ENCODE measurements at regions not wholly inside any gene's neighbourhood (a gene's known extent, or its start where the extent isn't known, plus 50 kb on each side); places are given as distances from the start of the nearest gene placed in this dataset.

DNA sequence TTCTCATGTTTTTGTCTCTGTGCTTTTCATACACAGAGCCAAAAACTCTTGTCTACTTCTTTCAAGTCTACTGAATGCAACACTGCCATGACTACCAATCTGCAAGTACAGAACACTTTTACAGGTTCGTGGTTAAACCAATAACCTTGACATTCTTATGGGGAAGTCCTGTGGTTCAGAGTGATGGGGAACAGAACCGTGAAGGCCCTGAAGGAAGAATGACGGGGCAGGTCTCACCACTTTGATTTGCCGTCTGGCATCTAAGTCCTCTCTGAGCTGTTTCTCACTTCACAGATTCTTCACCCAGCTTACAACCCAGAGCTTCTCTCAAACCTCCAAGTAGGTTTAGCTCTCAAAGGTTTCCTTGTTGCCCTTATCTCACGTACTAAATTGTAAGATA is 117.5 kb upstream of the SNTG2 start:
- TF ChIP-seq, protein P1, sequence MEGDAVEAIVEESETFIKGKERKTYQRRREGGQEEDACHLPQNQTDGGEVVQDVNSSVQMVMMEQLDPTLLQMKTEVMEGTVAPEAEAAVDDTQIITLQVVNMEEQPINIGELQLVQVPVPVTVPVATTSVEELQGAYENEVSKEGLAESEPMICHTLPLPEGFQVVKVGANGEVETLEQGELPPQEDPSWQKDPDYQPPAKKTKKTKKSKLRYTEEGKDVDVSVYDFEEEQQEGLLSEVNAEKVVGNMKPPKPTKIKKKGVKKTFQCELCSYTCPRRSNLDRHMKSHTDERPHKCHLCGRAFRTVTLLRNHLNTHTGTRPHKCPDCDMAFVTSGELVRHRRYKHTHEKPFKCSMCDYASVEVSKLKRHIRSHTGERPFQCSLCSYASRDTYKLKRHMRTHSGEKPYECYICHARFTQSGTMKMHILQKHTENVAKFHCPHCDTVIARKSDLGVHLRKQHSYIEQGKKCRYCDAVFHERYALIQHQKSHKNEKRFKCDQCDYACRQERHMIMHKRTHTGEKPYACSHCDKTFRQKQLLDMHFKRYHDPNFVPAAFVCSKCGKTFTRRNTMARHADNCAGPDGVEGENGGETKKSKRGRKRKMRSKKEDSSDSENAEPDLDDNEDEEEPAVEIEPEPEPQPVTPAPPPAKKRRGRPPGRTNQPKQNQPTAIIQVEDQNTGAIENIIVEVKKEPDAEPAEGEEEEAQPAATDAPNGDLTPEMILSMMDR (IDR thresholded peaks at IDR 0.05): no peak
- TF ChIP-seq POLR2AphosphoS5 (IDR thresholded peaks at IDR 0.05; ENCODE audit: low read depth, low read length) (no peak), TCF7L2 (IDR thresholded peaks at IDR 0.05; ENCODE audit: low read depth, low read length) (no peak), SIN3A (IDR thresholded peaks at IDR 0.05; ENCODE audit: borderline replicate concordance, insufficient read depth, low read depth, low read length) (no peak)
